Smooth muscle cell (in vitro differentiated cells): ENCODE measurements at regions not wholly inside any gene's neighbourhood (a gene's known extent, or its start where the extent isn't known, plus 50 kb on each side); places are given as distances from the start of the nearest gene placed in this dataset.

Experiments
- DNase-seq: peaks from one replicate; lab custom pipeline; 2025; ENCODE audit not compliant: unreplicated experiment; lab: John Stamatoyannopoulos, UW
- H2AFZ ChIP-seq: fragments of 200-600 bp; sonication (generic); 2 replicates; pipeline ENCODE4 v1.6.0; 2016; ENCODE audit warnings: antibody characterized with exemption, low read depth, mild to moderate bottlenecking
- H3F3A ChIP-seq: fragments of 200-600 bp; sonication (generic); 2 replicates; pipeline ENCODE4 v1.6.0; 2017; ENCODE audit warnings: antibody characterized with exemption, low read depth
- H3K27ac ChIP-seq: fragments of 200-600 bp; sonication (generic); 2 replicates; pipeline ENCODE4 v1.5.1; 2016; ENCODE audit warnings: low read depth, mild to moderate bottlenecking
- H3K27me3 ChIP-seq: fragments of 200-600 bp; sonication (generic); 2 replicates; pipeline ENCODE4 v1.6.1; 2016; ENCODE audit warnings: low read depth, mild to moderate bottlenecking
- H3K36me3 ChIP-seq: fragments of 200-600 bp; sonication (generic); 2 replicates; pipeline ENCODE4 v1.5.1; 2016; ENCODE audit warnings: low read depth
- H3K4me1 ChIP-seq: fragments of 200-600 bp; sonication (generic); 2 replicates; pipeline ENCODE4 v1.5.1; 2016; ENCODE audit warnings: low read depth
- H3K4me2 ChIP-seq: fragments of 200-600 bp; sonication (generic); 2 replicates; pipeline ENCODE4 v1.6.0; 2016; ENCODE audit warnings: mild to moderate bottlenecking
- H3K4me3 ChIP-seq: fragments of 200-600 bp; sonication (generic); 2 replicates; pipeline ENCODE4 v1.5.1; 2016; ENCODE audit warnings: mild to moderate bottlenecking
- H3K79me2 ChIP-seq: fragments of 200-600 bp; sonication (generic); 2 replicates; pipeline ENCODE4 v1.6.0; 2016; ENCODE audit warnings: low read depth, mild to moderate bottlenecking
- H3K9ac ChIP-seq: fragments of 200-600 bp; sonication (generic); 2 replicates; pipeline ENCODE4 v1.6.0; 2016; ENCODE audit warnings: low read depth
- H3K9me3 ChIP-seq: fragments of 200-600 bp; sonication (generic); replicated peaks from 2 replicates; pipeline ENCODE4 v1.5.1; 2016; ENCODE audit warnings: low read depth
- H4K20me1 ChIP-seq: fragments of 200-600 bp; sonication (generic); 2 replicates; pipeline ENCODE4 v1.6.0; 2016; ENCODE audit warnings: low read depth
- CTCF ChIP-seq: fragments of 200-600 bp; sonication (generic); IDR thresholded peaks from 2 replicates; pipeline ENCODE4 v1.5.1; 2017; ENCODE audit warnings: borderline replicate concordance, mild to moderate bottlenecking, antibody characterized with exemption; ENCODE audit not compliant: insufficient read depth, poor library complexity, severe bottlenecking
- WGBS: methylation state at CpG from one replicate; pipeline ENCODE4 v1.1.7; 2016; ENCODE audit warnings: low lambda C conversion rate; 5-methylcytosine and 5-hydroxymethylcytosine counted together

DNA sequence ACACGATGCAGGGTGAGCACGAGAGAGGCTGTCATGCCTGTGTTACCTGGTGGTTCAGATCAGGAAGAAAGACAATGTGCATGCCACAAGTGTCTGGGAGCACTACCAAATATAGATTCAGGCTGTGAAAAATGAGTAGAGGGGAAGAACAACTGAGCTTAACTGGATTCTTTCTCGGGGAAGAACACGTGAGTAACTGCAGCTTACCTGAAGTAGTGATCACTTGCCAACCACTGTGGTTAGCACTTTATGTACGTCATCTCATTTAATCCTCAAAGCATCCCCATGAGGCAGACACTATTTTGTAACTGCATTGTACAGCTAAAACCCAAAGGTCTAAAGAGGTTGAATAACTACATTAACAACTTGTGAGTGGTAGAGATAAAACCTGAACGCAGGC, 746.2 kb downstream of the TUSC7 start:
- Histone ChIP-seq H3K27ac (no peak overlapping the region), H4K20me1 (no peaks in the 10 kb centered on the region), H3K4me1 (no peaks in the 10 kb centered on the region), H3K27me3 (no peaks in the 10 kb centered on the region), H3K79me2 (no peaks in the 10 kb centered on the region), H3F3A (no peaks in the 10 kb centered on the region), H3K4me3 (no peak overlapping the region), H3K4me2 (no peak overlapping the region), H3K9me3 (no peaks in the 10 kb centered on the region), H3K9ac (no peak overlapping the region), H3K36me3 (no peaks in the 10 kb centered on the region), H2AFZ (no peak overlapping the region)
- DNase-seq: no peak
- no peak for TF ChIP-seq CTCF
- WGBS: 87% methylated on average over 6 of the region's 6 CpGs

DNA sequence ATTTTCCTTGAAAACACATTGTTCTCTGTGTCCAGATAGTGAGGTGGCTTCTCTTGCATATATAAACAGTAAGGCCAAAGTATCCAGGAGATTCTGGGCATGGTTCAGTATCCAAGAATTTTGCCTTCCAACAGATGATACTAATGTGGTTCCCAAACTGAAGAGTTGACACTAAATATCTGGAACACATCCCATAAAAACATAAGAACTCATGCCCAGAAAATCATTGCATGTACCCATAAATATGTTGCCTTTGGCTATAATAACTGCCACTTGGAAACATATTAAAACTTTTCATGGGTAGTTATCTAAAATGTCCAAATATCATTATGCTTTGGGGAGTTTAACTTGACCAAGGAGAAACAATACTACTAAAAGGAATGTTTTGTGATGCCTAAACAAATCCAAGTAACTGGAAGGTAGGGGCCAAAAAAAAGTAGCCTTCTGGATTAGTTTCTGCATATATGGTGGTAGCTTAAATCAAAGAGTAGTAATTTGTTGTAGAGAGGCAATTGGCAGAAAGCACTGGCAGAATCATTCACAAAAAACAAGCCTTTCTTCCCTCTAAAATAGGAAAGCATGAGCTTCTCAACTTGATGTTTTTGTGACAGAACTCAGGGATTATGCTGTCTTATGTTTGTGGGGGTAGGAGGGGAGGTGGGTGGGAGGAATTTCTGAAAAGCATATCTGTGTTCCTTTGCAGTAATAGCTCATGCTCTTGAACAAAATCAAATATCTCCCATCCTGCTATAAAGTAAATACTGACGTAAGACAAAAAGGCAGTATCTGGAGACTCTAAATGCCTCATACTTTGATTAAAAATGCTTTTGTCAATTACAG, 753.9 kb downstream of the TUSC7 start:
- Histone ChIP-seq H3K9me3 (no peaks in the 10 kb centered on the region), H3K4me2 (no peak overlapping the region), H2AFZ (no peak overlapping the region), H3K9ac (no peak overlapping the region), H3K27me3 (no peaks in the 10 kb centered on the region), H3K4me3 (no peak overlapping the region), H3K36me3 (no peaks in the 10 kb centered on the region), H3F3A (no peaks in the 10 kb centered on the region), H3K79me2 (no peaks in the 10 kb centered on the region), H4K20me1 (no peaks in the 10 kb centered on the region), H3K4me1 (no peaks in the 10 kb centered on the region), H3K27ac (no peak overlapping the region)
- TF ChIP-seq CTCF: no peak
- DNase-seq: no peak
- 85% methylated on average over 1 of the region's 1 CpG for WGBS

DNA sequence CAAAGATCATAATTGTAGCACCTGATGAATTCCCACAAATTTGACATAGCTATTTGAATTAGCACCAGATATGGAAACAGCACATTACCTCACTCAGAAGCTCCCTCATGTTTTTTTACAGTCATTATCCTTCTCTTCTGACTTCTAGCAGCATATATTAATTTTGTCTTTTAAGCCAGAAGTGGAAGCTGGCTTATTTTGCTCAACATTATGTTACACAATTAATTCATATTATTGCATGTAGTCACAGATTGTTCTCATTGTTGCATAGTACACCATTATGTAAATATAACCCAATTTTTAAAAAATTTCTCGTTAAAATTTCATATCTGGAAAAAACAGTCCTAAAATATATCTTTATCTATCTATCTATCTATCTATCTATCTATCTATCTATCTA, 762.3 kb downstream of the TUSC7 start:
- Histone ChIP-seq H3K27me3 (peaks cover 3% of the 10 kb centered on the region), H4K20me1 (no peaks in the 10 kb centered on the region), H3K4me1 (no peaks in the 10 kb centered on the region), H3K27ac (no peak overlapping the region), H3F3A (no peaks in the 10 kb centered on the region), H3K79me2 (no peaks in the 10 kb centered on the region), H3K9me3 (no peaks in the 10 kb centered on the region), H3K9ac (no peak overlapping the region), H3K4me2 (no peak overlapping the region), H3K4me3 (no peak overlapping the region), H3K36me3 (no peaks in the 10 kb centered on the region), H2AFZ (no peak overlapping the region)
- no peak for DNase-seq
- 0% methylated on average over 1 of the region's 1 CpG for WGBS
- no peak for TF ChIP-seq CTCF

GRCh38 chr3:117473981-117474538, 764.5 kb downstream of the TUSC7 start:
- Histone ChIP-seq H3K27ac (no peak overlapping the region), H3K79me2 (no peaks in the 10 kb centered on the region), H3K27me3 (peaks cover 3% of the 10 kb centered on the region), H3F3A (no peaks in the 10 kb centered on the region), H3K4me2 (no peak overlapping the region), H3K4me3 (no peak overlapping the region), H4K20me1 (no peaks in the 10 kb centered on the region), H3K9me3 (no peaks in the 10 kb centered on the region), H3K9ac (no peak overlapping the region), H3K36me3 (no peaks in the 10 kb centered on the region), H2AFZ (no peak overlapping the region), H3K4me1 (no peaks in the 10 kb centered on the region)
- no peak for TF ChIP-seq CTCF
- no peak for DNase-seq
- 63% methylated on average over 8 of the region's 8 CpGs for WGBS
